BE2C (cell line): ENCODE measurements at regions not wholly inside any gene's neighbourhood (a gene's known extent, or its start where the extent isn't known, plus 50 kb on each side); places are given as distances from the start of the nearest gene placed in this dataset.

ENCODE experiments used
- DNase-seq: peaks from one replicate; pipeline ENCODE4 v3.0.0-alpha.2; 2020
- H3K27me3 ChIP-seq: fragments of 250-450 bp; sonication (Bioruptor Pico); 2 replicates; pipeline ENCODE4 v1.5.1; 2020; ENCODE audit warnings: mild to moderate bottlenecking
- H3K36me3 ChIP-seq: fragments of 250-450 bp; sonication (Bioruptor Pico); 2 replicates; pipeline ENCODE4 v1.5.1; 2020; ENCODE audit warnings: mild to moderate bottlenecking
- H3K4me1 ChIP-seq: fragments of 250-450 bp; sonication (Bioruptor Pico); 2 replicates; pipeline ENCODE4 v1.5.1; 2020
- H3K4me3 ChIP-seq: 2 replicates; pipeline ENCODE4 v1.5.1; 2011; ENCODE audit warnings: low read depth, low read length
- H3K9me3 ChIP-seq: fragments of 250-450 bp; sonication (Bioruptor Pico); 2 replicates; pipeline ENCODE4 v1.5.1; 2020
- TF ChIP-seq, protein P1 (sequence below): IDR thresholded peaks from 2 replicates; pipeline ENCODE4 v1.5.1; 2012; ENCODE audit warnings: mild to moderate bottlenecking, low read depth, low read length

DNA sequence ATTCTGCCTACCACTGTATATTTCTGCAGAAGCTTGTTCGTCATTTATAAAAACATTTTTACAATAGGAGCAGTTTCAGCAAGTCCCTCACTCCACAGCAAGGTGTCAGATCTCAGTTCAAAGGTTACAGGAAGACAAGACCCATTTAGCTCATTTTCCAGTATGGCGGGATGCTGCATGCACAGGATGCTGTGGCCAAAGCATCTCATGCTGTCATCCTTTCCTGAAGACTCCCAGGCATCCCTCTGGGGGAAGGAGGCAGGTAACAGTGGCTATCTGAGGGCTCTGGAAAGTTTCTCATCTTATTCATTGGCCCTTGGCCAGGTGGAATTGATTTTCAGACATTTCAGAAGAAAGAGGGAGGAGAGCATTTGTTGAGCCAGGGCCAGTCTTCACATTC is 539.3 kb upstream of the CDH5 start:
- DNase-seq, result no peak
- H3K36me3 ChIP-seq, result no peaks in the 10 kb centered on the region
- peaks cover 13% of the 10 kb centered on the region for H3K4me1 ChIP-seq
- H3K4me3 ChIP-seq, result no peak overlapping the region
- H3K27me3 ChIP-seq, result no peaks in the 10 kb centered on the region
- TF ChIP-seq, protein P1, sequence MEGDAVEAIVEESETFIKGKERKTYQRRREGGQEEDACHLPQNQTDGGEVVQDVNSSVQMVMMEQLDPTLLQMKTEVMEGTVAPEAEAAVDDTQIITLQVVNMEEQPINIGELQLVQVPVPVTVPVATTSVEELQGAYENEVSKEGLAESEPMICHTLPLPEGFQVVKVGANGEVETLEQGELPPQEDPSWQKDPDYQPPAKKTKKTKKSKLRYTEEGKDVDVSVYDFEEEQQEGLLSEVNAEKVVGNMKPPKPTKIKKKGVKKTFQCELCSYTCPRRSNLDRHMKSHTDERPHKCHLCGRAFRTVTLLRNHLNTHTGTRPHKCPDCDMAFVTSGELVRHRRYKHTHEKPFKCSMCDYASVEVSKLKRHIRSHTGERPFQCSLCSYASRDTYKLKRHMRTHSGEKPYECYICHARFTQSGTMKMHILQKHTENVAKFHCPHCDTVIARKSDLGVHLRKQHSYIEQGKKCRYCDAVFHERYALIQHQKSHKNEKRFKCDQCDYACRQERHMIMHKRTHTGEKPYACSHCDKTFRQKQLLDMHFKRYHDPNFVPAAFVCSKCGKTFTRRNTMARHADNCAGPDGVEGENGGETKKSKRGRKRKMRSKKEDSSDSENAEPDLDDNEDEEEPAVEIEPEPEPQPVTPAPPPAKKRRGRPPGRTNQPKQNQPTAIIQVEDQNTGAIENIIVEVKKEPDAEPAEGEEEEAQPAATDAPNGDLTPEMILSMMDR, result no peak
- no peaks in the 10 kb centered on the region for H3K9me3 ChIP-seq

- TF ChIP-seq, protein P1, result no peak
- no peak overlapping the region for H3K4me3 ChIP-seq
These were observed 541.2 kb upstream of the CDH5 start for GRCh38 chr16:65825191-65825856.

DNA sequence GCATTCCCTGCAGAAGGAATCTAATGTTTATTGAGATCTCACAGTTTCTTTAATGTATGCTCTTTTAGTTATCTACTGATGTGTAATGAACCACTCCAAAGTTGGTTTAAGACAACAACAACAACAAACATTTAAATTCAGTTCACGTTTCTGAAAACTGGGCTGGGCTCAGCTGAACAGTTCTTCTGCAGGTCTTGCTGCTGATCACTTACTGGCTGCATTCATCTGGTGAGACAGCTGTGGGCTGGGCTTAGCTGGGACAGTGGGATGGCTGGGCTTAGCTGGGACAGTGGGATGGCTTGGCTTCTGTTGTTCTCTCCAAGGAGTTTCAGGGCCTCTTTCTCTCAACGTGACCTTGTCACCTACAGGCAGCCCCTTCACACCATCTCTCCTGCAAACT is 544.3 kb upstream of the CDH5 start:
- Histone ChIP-seq H3K9me3 (no peaks in the 10 kb centered on the region), H3K4me3 (no peak overlapping the region), H3K4me1 (no peaks in the 10 kb centered on the region), H3K36me3 (no peaks in the 10 kb centered on the region), H3K27me3 (no peaks in the 10 kb centered on the region)
- TF ChIP-seq, protein P1, result no peak
- no peak for DNase-seq

More at GRCh38 chr16:65825191-65825856, 541.2 kb upstream of the CDH5 start:
- DNase-seq, result no peak
- H3K36me3 ChIP-seq, result no peaks in the 10 kb centered on the region
- H3K4me1 ChIP-seq, result peaks cover 4% of the 10 kb centered on the region
- H3K9me3 ChIP-seq, result no peaks in the 10 kb centered on the region
- H3K27me3 ChIP-seq, result no peaks in the 10 kb centered on the region

DNA sequence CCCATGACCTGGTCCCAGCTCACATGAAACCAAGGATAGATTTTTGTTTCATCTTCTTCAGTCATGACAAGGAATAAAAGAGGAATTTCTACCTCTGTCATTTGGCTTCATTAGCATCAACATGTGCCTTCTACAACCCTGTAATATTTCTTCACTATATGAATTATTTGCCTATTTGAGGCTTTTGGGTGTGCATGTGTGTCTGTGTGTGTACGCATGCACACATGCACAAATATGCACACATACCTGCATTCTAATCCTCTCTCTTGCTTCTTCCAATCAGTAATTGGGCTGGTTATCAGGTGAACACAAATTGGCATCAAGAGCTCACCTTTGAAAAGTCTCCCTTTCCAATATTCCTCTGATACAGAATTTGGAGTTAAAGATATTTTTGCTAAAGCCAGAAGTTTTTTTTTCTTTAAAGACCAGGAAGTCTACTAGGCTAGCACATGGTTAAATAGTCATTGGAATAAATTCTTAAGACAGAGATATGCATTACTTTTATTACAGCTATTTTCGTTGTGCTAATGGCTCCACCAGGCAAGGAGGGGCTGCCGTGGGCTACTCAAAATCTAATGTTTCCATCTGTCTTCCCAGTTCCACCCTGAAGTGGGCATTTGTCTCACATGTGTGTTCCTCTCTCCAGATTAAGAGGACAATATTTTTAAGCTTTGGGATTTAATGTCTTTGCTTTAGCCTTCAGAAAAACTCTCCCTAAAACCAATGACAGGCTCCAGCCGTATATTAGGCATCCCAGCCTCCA is 547.2 kb upstream of the CDH5 start:
- H3K36me3 ChIP-seq, result no peaks in the 10 kb centered on the region
- TF ChIP-seq, protein P1, result no peak
- H3K9me3 ChIP-seq, result no peaks in the 10 kb centered on the region
- H3K27me3 ChIP-seq, result no peaks in the 10 kb centered on the region
- no peak overlapping the region for H3K4me3 ChIP-seq
- no peak for DNase-seq
- H3K4me1 ChIP-seq, result no peaks in the 10 kb centered on the region

- Histone ChIP-seq H3K4me3 (no peak overlapping the region), H3K27me3 (no peaks in the 10 kb centered on the region), H3K9me3 (no peaks in the 10 kb centered on the region), H3K4me1 (peaks cover 3% of the 10 kb centered on the region; the same call in 1 of the 2 replicates), H3K36me3 (no peaks in the 10 kb centered on the region)
- TF ChIP-seq, protein P1, result no peak
- no peak for DNase-seq
These were observed 548.7 kb upstream of the CDH5 start for GRCh38 chr16:65817799-65818198.

DNA sequence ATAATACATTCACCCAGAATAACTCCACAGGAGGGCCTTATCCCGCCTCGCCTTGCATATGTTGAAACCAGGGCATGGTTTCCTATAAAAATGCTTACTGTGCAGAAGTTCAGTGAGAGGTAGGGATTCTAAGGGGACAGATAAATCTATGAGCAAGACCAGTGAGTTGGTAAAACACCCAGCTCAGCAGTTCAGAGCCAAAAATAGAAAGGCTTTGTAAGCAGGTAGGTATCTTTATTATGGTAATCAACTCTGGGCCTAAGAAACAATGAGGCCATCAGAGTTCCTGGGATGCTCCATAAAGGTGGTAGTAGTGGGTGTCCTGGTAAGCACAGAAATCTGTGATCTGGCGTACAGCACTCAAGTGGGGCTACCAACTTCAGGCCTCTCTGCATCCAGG is 549.4 kb upstream of the CDH5 start:
- no peaks in the 10 kb centered on the region for H3K36me3 ChIP-seq
- no peak for DNase-seq
- TF ChIP-seq, protein P1, result no peak
- H3K4me1 ChIP-seq, result peaks cover 3% of the 10 kb centered on the region; the same call in 1 of the 2 replicates
- no peaks in the 10 kb centered on the region for H3K27me3 ChIP-seq
- H3K9me3 ChIP-seq, result no peaks in the 10 kb centered on the region
- no peak overlapping the region for H3K4me3 ChIP-seq
